ENCODE measurements at regions not wholly inside any gene's neighbourhood (a gene's known extent, or its start where the extent isn't known, plus 50 kb on each side); places are given as distances from the start of the nearest gene placed in this dataset.

DNA sequence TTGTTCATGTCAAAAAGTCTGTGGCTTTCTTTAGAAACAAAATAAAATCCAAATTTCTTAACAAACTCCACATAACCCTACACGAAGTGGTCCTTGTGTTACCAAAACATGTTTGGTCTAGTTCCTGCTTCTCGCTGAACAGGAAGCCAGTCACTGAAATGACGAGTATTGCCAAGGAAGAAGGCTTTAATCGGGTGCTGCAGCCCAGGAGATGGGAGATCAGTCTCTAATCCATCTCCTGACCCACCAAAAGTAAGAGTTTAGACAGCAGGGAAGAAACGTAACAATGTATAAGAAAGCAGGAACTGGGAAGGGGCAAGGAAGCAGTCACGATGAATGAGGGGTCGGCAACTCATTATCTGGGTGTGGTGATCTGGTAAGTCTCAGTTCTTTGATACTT lies 144.6 kb upstream of the MAP9 start:
- no peak for TF ChIP-seq EZH2 (IDR thresholded peaks at IDR 0.05; ENCODE audit: low read length)
- TF ChIP-seq, protein P1, sequence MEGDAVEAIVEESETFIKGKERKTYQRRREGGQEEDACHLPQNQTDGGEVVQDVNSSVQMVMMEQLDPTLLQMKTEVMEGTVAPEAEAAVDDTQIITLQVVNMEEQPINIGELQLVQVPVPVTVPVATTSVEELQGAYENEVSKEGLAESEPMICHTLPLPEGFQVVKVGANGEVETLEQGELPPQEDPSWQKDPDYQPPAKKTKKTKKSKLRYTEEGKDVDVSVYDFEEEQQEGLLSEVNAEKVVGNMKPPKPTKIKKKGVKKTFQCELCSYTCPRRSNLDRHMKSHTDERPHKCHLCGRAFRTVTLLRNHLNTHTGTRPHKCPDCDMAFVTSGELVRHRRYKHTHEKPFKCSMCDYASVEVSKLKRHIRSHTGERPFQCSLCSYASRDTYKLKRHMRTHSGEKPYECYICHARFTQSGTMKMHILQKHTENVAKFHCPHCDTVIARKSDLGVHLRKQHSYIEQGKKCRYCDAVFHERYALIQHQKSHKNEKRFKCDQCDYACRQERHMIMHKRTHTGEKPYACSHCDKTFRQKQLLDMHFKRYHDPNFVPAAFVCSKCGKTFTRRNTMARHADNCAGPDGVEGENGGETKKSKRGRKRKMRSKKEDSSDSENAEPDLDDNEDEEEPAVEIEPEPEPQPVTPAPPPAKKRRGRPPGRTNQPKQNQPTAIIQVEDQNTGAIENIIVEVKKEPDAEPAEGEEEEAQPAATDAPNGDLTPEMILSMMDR (optimal IDR thresholded peaks at IDR 0.05 in 1 of 3, IDR thresholded peaks at IDR 0.05 in 1 of 3, conservative IDR thresholded peaks at IDR 0.05 in 1 of 3; ENCODE audit: extremely low read depth in 1 of 3, insufficient read depth in 2 of 3, low read length in 3 of 3), result no peak
- no peaks in the 10 kb centered on the region for H3K36me3 ChIP-seq (ENCODE audit: control insufficient read depth in 2 of 2, extremely low read depth in 1 of 2, insufficient read depth in 2 of 2, low read length in 2 of 2)
- dilution Hi-C loops (cut with MboI; ENCODE audit: extremely low pct_ligation_motif_present, low sequenced_read_pairs), result no loop called here
- no peaks in the 10 kb centered on the region for H3K27me3 ChIP-seq (ENCODE audit: control insufficient read depth, extremely low read depth, insufficient read depth, low read length)
- DNase-seq (ENCODE audit: low read depth, low spot score) (no peak), FAIRE-seq (no peak)
- no peak overlapping the region for H2AFZ ChIP-seq (ENCODE audit: control insufficient read depth, low read length)
- no peaks in the 10 kb centered on the region for H3K4me1 ChIP-seq (ENCODE audit: control insufficient read depth, extremely low read depth, insufficient read depth, low read length)
- no peaks in the 10 kb centered on the region for H3K9me3 ChIP-seq (ENCODE audit: control insufficient read depth, low read depth, low read length)
- no peaks in the 10 kb centered on the region for H4K20me1 ChIP-seq (ENCODE audit: control insufficient read depth, extremely low read depth, insufficient read depth, low read length)
- no peak overlapping the region for H3K4me3 ChIP-seq (ENCODE audit: control insufficient read depth in 2 of 3, extremely low read depth in 1 of 3, insufficient read depth in 2 of 3, low read depth in 1 of 3, low read length in 3 of 3)
- H3K9ac ChIP-seq (ENCODE audit: control insufficient read depth, extremely low read depth, insufficient read depth, low read length), result no peak overlapping the region
- H3K27ac ChIP-seq (ENCODE audit: control insufficient read depth, insufficient read depth, low read length), result no peak overlapping the region
- H3K4me2 ChIP-seq (ENCODE audit: control insufficient read depth, extremely low read depth, insufficient read depth, low read depth, low read length), result no peak overlapping the region
- no peaks in the 10 kb centered on the region for H3K79me2 ChIP-seq (ENCODE audit: control insufficient read depth, insufficient read depth, low read length)
- no peaks in the 10 kb centered on the region for H3K9me1 ChIP-seq (ENCODE audit: control insufficient read depth, extremely low read depth, insufficient read depth, low read length)

DNA sequence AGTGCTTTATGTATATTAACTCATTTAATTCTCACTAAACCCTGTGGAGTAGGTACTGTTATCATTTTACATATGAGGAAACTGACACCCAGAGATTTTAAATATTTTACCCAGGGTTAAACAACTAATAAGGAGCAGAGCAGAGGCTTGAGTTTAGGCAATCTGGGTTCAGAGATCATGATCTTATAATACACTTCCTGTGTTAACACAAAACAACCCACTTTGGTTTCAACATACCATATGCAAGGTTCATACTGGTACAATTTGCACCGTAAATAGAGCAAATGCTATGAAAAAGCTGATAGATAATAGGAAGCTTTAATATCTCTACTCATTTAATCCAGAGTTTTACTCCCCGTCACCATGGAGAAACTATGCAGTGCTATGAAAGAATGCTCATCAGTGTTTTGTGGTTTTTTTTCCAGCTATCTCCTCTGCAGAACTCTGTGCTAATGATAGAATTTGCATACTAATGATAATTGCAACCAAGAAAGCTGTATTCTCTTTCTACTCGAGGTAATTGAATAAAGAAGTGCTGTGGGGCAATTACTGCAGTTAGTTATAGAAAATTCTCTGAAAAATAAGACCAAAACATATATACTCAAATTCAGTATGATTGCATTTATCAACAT lies 138.8 kb upstream of the MAP9 start:
- FAIRE-seq (no peak), DNase-seq (ENCODE audit: low read depth, low spot score) (no peak)
- Histone ChIP-seq H3K9ac (ENCODE audit: control insufficient read depth, extremely low read depth, insufficient read depth, low read length) (no peak overlapping the region), H3K27me3 (ENCODE audit: control insufficient read depth, extremely low read depth, insufficient read depth, low read length) (no peaks in the 10 kb centered on the region), H3K9me3 (ENCODE audit: control insufficient read depth, low read depth, low read length) (no peaks in the 10 kb centered on the region), H3K4me3 (ENCODE audit: control insufficient read depth in 2 of 3, extremely low read depth in 1 of 3, insufficient read depth in 2 of 3, low read depth in 1 of 3, low read length in 3 of 3) (no peak overlapping the region), H3K9me1 (ENCODE audit: control insufficient read depth, extremely low read depth, insufficient read depth, low read length) (no peaks in the 10 kb centered on the region), H3K27ac (ENCODE audit: control insufficient read depth, insufficient read depth, low read length) (no peak overlapping the region), H3K4me2 (ENCODE audit: control insufficient read depth, extremely low read depth, insufficient read depth, low read depth, low read length) (no peak overlapping the region), H3K79me2 (ENCODE audit: control insufficient read depth, insufficient read depth, low read length) (no peaks in the 10 kb centered on the region), H3K36me3 (ENCODE audit: control insufficient read depth in 2 of 2, extremely low read depth in 1 of 2, insufficient read depth in 2 of 2, low read length in 2 of 2) (no peaks in the 10 kb centered on the region), H2AFZ (ENCODE audit: control insufficient read depth, low read length) (no peak overlapping the region), H4K20me1 (ENCODE audit: control insufficient read depth, extremely low read depth, insufficient read depth, low read length) (no peaks in the 10 kb centered on the region), H3K4me1 (ENCODE audit: control insufficient read depth, extremely low read depth, insufficient read depth, low read length) (no peaks in the 10 kb centered on the region)
- dilution Hi-C loops (cut with MboI; ENCODE audit: extremely low pct_ligation_motif_present, low sequenced_read_pairs), result no loop called here
- no peak for TF ChIP-seq EZH2 (IDR thresholded peaks at IDR 0.05; ENCODE audit: low read length)
- TF ChIP-seq, protein P1 (optimal IDR thresholded peaks at IDR 0.05 in 1 of 3, IDR thresholded peaks at IDR 0.05 in 1 of 3, conservative IDR thresholded peaks at IDR 0.05 in 1 of 3; ENCODE audit: extremely low read depth in 1 of 3, insufficient read depth in 2 of 3, low read length in 3 of 3), result no peak
